GM19463 (cell line): ENCODE measurements at regions not wholly inside any gene's neighbourhood (a gene's known extent, or its start where the extent isn't known, plus 50 kb on each side); places are given as distances from the start of the nearest gene placed in this dataset.

Source experiments
- ATAC-seq: cut with Tn5 transposase; IDR thresholded peaks from one replicate; pipeline ENCODE4 v1.9.1; 2021; ENCODE audit warnings: mild to moderate bottlenecking, moderate library complexity; ENCODE audit not compliant: unreplicated experiment

GRCh38 chr13:99617474-99618255 lies 116.4 kb downstream of the TM9SF2 start:
- ATAC-seq: no peak

GRCh38 chr13:99614465-99614885 lies 113.2 kb downstream of the TM9SF2 start:
- peak; percentile 80 for ATAC-seq
